GM21423 (cell line): ENCODE measurements at regions not wholly inside any gene's neighbourhood (a gene's known extent, or its start where the extent isn't known, plus 50 kb on each side); places are given as distances from the start of the nearest gene placed in this dataset.
"Not testable (repeated sequence)": the region's sequence is repeated elsewhere in the genome, so short reads cannot be mapped to it uniquely, and the experiment has no call there.

Experiments used
- ATAC-seq: cut with Tn5 transposase; IDR thresholded peaks from one replicate; pipeline ENCODE4 v1.9.1; 2021; ENCODE audit warnings: mild to moderate bottlenecking, moderate library complexity; ENCODE audit not compliant: unreplicated experiment

DNA sequence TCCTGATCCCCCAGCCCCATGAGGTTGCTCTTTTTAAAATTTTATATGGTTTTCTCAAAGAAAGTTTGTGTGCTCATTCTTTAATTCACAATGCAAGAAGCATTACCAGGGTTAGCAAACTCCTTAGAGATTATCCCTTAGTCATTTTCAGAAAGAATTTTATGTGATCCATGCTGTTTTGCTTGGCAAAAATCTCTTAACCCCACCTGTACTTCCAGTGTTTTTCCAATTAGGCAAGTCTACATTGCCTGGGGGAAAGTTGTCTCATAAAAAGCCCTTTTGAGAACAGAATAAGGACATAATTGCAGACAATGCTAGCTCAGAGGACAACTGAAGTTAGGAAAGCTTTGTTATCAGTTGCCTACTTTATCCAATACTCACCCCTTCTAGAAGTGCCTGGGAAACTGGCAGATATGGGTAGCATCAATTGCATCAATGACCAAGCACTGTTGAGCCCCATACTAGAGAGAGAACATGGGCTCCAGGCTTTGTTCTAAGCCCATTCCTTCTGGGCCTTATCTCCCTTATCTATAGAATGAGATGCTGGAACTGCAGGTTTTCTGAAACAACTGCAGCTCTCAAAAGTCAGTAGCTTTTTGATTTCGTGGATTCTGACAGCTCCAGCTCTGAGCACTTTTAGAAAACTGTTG, 265.9 kb upstream of the SPHKAP start:
- no peak for ATAC-seq

DNA sequence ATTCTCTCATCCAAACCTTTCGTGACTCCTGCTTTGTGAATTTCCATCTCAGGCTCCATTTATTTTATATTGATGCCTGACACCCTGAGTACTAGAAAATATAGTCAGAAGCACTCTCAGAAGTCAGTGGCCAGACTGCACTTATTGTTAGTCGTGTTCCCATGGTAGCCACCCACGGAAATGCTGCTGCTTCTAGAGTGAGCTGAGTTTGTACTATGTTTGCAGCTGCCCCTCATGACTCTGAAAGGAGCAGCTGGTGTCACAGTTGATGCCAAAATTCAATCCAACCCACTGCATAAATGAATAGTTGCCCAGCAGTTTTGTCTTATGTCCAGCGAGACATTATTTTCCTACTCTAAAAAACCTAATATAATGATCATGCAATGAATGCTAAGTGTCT, 265.2 kb upstream of the SPHKAP start:
- no peak for ATAC-seq

DNA sequence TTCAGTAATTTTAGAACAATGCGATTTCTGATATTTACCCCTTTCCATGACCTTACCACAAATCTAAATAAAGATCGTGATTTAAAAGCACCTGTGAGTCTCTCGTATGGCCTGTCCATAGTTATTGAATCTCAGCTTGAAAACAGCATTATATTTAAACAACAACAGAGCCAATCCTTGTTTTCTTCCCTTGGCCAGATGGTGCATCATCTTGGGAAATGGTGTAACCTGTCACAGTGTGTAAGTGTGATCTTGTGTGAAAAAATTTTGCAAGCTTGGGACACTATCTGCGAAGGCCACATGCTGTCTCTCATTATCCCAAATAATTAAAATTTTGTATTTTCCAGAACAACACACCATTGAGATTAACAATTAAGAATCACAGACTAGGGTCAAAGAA, 262.7 kb upstream of the SPHKAP start:
- ATAC-seq: no peak

DNA sequence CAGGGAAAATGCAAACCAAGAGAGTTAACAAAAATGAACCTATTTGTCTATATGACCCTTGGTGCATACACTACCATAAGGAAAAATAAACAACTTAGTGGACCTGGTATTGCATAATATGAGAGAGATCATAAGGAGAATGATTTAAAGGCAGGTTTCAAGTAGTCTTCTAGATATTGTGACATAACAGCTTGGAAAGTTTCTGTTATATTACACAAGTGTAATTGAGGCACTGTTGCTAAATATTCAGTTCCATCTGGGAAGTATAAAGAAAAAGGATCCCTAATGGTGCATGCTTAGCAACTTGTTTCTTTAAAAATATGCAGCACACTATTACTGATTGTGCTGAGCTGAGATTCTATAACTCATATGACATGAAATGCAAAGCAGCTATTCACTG, 252.2 kb upstream of the SPHKAP start:
- ATAC-seq: no peak

DNA sequence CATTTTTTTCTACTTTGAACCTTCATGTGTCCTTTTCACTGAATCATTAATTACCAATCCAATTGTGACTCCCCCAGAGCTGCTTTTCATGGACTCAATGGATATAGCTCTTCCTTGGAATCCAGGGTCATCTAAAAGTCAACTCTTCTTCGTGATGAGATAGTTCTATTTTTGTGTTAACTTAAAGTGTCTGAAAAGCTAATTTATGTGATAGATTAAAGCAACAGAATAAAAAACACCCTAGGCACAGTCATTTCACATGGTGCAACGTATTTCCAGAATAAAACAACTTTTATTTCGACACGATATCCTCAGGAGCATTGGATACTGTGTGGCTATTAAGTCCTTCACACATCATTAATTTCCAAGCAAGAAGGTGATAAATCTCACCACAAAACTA, 250.6 kb upstream of the SPHKAP start:
- no peak for ATAC-seq

DNA sequence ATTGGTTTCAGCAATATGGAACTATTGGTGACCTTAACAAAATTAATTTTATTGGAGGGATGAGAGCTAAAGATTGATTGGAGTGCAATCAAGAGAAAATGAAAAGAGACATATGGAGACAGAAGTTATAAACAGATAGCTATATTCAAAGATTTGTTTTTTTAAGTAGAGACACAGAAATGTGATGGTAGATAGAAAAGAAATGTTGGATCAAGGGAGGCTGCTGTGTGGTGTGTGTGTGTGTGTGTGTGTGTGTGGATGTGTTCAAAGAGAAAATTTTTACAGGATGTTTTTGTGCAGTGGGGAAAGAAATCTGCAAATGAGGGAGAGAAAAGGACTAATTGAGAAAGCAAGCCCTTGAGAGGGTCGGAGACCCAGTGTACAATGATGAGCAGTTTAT, 249.5 kb upstream of the SPHKAP start:
- ATAC-seq: no peak

DNA sequence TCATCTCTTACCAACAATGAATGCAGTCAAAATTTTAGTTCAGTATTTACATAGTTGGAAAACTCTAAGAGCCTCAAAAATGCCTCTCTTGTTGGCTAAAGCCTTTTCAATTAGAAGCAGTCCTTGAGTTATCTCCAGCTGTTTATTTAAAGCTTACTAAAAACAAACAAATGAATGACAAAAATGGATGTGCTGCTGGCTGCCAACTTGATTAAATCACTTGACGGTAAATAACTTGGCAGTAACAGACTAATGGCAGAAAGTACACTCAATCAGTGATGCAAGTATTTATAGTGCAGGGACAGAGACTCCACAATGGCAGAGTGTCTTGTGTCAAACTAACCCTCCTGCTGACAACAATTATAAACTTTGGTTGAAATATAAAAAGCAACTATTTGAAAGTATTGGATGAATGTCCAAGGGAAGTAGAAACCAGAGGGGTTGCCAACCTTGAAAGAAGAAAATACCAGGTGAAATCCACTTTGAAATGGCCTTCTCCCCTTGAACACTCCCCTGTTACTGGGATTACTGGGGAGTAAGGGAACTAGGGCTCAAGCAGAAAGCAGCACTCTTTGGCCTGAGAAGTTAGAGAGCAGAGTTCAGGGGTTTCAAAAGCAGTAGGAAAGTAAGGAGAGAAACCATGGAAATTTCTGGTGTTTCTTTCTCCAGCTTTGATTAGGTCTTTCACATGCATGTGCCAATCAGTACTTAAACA, 245.2 kb upstream of the SPHKAP start:
- ATAC-seq: no peak

DNA sequence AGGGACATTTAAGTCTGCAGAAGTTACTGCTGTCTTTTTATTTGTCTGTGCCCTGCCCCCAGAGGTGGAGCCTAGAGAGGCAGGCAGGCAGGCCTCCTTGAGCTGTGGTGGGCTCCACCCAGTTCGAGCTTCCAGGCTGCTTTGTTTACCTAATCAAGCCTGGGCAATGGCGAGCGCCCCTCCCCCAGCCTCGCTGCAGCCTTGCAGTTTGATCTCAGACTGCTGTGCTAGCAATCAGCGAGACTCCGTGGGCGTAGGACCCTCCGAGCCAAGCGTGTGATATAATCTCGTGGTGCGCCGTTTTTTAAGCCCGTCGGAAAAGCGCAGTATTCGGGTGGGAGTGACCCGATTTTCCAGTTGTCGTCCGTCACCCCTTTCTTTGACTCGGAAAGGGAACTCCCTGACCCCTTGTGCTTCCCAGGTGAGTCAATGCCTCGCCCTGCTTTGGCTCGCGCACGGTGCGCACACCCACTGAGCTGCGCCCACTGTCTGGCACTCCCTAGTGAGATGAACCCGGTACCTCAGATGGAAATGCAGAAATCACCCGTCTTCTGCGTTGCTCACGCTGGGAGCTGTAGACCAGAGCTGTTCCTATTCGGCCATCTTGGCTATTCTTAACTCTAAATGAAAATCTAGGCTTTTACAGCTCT, 244.0 kb upstream of the SPHKAP start:
- ATAC-seq: not testable (repeated sequence)

DNA sequence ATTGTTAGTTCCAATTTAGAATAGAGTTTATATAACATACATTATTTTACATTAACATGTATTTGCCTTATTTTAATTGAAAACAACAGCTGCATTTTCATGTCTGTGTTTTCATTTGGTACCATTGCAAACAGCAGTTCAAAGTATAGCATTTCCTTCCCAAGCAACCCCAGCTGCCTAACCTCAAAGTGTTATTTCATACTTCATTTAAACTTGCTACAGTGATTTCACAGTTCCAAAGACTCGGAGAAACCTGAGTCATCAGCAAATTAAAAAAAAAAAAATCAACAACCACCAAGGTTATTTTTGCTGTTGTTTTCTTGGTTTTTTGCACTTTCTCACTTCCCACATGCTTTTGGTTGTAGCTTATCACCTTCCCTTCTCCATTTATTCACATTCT, 236.5 kb upstream of the SPHKAP start:
- no peak for ATAC-seq

DNA sequence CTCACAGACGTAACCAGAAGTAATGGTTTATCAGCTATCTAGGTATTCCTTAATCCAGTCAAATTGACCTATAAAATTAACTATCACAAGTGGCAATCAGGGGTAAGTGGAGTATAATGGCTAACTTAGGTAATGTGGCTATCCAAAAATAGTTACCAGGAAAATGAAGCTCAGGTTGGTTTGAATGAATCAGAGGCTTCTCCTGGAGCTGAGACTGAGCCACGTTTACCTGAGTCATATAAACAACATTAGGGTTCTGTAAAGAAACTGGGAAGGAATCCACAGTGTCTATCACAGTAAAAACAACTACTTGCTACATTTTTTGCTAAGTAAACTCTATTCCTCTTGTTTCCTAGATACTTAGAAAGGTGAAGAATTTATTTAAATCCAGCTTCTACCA, 236.0 kb upstream of the SPHKAP start:
- ATAC-seq: no peak

DNA sequence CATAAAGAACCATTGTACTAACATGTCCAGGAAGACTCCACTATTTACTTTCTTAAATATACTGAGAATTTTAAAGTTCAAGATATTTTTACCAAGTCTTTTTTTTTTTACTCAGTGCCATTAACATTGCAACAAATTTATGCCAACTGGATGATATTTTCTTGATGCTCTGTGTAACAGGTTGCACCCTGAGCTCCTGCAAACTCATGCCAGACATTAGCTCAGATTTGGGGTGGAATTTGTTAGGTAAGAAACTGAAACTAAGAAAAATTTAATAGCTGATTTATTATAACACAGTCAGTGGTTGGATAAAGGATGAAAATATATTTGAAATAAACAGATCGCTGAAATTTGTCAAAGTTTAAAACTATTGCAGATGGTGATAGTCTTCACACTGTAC, 228.6 kb upstream of the SPHKAP start:
- no peak for ATAC-seq

DNA sequence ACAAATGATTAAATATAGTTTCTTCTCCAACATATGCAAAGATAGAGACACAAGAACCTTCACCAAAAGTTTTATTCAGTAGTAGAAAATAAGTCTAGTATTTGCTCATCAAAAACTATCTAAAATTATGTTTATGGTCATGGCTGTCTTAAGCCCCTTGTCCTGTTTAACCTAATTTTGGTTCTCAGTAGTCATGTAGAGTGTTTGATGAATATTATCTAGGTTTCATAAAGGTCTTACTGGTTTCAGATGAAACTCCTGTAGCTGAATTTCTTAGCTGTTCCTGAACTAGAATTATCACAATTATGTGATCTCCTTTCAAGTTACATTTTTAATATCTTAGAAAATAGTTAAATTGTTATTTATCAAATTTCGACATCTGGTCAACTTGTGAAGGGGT, 228.0 kb upstream of the SPHKAP start:
- ATAC-seq: no peak

DNA sequence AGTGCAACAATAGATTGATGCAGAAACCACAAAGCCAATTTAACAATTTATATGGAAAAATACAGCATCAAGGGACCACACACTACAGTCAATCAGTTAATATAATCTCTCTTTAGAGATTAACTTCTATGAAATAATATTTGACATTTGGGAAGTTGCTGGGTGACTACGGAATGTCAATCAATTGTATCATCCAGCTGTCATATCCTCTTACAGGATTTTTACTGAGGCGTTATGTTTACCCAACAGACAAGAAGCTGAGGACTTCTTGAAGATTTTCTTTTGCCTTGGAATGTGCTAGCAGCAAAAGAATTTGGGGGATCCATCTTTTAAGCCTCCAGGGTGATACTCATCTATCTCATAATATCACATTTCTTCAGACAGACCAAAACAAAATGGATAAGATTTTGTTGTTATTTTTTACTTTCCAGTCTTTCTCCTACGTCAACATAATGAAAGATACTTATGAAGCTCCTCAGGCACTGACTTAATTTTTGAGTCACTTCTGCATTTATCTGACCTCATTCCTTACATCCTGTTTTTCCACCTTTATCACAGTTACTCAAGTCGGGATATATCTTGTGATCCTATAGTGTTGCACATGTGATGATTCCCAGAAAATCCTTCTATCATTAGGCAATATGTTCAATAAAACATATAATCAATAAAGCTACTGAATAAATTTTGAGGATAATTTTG, 227.2 kb upstream of the SPHKAP start:
- no peak for ATAC-seq

DNA sequence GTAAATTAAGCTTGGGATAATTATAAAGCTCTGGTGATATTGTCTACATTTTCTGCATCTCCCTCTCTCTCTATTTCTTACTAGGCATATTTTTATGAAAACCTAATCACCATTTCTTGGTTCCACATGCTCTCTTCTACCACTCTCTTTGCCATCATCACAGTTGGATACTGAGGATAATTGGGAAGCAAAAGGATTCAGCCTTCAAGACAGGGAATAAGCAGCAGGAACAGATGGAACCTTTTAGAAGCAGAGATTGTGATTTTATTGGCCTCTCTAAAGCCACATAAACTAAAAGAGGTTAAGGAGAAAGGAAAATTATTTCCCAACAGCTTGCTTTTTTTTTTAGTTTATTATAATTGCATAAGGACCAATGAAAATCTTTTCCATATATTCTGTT, 226.3 kb upstream of the SPHKAP start:
- ATAC-seq: no peak

DNA sequence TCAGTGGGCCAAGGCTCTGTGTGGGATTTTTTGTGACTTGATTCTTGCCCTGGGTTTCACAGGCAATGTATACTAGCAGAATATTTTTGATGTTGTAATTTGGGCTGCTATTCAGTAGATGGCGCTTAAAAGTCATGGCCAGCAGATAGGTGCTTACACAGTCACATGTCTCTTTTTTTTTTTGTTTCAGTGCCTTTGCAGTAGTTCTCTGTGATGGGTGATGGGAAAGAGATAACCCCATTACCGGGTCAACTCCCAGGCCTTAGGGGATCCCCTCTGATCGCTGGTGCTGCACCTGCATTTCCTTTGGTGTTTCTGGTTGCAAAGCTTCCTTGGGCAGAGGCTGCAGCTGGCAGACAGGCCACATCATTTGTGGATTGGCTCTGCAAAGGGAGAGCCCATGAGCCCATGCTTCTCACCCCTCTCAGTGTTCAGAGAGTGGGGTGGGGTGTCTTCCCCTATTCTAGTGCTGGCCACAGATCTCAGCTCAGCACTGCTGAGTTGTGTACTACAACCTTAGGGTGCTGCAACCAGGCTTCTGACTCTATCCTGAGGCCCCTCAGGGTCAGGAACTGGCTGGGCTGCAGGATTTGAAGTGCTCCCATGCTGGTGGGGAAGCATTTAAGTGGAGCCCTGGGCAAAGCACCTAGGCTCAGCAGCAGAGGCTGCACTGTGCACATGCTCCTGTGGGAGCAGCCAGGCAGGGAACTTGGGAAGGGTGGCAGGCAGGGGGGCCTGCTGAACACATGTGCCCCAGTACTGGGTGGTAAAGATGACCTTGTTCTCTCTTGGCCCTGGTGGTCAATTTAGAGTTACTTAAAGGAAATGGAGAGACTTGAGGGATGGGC, 219.8 kb upstream of the SPHKAP start:
- no peak for ATAC-seq

DNA sequence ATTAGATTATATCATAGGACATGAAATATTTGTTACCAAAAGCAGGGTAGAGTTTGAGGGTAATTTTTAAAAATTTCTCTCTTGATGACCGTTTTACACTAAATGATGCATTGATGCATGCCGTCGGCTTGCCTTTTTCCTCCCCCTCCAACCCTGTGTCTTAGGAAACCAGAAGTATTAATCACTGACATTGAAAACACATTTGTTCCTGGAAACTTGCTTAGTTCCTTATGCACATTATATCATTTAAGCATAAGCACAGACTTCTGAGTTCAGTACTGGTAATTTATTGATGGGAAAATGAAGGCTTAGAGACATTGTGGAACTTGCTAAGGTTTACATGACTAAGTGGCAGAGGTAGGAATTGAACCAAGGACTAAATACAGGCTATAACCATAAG, 206.3 kb upstream of the SPHKAP start:
- no peak for ATAC-seq

DNA sequence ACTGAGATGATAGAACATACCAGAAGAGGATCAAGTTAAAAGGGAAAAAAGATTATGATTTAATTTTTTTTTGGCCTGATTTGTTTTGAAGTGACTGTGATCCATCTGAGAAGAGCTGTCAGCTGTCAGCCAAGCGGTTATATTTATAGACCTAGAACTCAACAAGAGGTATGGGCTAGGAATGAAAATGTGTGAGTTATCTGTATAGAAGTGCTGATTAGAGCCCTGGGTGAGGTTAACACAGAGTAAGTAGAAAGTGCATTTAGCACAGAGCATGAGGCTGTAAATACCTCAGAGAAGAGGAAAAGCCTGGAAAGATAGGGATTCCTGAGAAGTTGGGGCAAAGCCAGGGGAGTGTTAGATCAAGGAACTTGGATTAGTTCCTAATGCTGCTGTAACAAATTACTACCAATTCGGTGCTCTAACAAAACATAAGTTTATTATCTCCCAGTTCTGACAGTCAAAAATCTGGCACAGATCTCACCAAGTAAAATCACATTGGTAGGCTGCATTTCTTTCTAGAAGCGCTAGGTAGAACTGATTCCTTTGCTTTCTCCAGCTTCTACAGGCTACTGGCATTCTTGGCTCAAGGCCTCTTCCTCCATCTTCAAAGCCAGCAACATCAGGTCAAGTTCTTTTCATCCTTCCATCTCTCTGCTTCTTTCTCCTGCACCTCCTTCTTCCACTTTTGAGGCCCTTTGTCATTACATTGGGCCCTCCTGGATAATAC, 197.4 kb upstream of the SPHKAP start:
- no peak for ATAC-seq

DNA sequence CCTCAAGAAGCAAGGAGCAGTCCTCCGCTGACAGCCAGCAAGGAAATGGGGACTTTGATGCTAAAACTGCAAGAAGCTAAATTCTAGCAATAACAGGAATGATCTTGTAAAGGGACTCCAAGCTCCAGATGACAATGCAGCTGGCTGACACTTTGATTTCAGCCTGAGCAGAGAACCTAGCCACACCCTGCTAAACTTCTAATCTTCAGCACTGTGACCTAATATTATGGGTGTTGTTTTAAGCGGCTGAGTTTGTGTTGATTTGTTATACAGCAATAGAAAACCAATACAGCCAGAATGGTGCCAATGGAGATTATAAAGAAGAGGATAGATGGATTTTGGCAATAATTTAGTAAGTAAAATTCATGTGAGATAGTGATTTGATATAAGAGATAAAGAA, 196.7 kb upstream of the SPHKAP start:
- ATAC-seq: no peak

DNA sequence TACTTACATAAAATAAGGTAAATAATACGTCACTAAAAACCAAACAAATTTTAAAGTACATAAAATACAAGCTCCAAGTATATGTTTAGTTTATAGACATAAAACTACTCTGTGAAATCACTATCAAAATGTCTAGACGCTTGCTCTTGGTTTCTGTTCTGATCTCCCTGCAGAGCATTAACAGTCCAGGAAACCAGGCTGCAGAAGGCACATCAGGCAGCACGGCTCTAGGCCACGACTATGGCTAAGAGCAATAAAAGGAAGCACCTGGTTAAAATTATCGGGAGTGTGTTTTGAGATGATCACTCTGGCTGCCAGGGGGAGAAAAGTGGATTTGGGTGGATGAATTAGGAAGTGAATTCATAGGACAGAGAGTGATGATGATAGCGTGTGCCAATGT, 196.0 kb upstream of the SPHKAP start:
- ATAC-seq: no peak

DNA sequence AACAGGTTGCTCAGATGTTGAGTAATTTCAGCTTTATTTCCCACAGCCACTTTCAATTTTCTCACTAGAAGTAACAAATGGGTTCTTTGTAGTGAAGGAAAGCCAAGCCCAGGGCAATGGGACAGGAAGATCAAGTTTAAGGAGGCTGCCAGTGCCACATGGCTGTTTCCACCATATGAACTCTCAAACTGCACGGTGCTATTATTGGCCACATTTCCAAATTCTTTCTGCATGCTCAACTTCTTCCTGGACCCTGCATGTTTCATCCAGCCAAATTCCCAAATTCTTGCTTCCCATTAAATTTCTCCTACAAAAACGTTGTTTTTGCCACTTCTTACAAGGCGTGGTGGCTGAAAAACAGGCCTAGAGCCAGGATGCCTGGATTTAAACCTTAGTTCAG, 193.3 kb upstream of the SPHKAP start:
- ATAC-seq: no peak
